DND-41 (cell line): ENCODE measurements at regions not wholly inside any gene's neighbourhood (a gene's known extent, or its start where the extent isn't known, plus 50 kb on each side); places are given as distances from the start of the nearest gene placed in this dataset.

ENCODE experiments used
- CTCF ChIP-seq: IDR thresholded peaks from 2 replicates; pipeline ENCODE4 v1.5.1; 2012; ENCODE audit warnings: borderline replicate concordance, low read length, moderate library complexity, mild to moderate bottlenecking; ENCODE audit not compliant: poor library complexity, severe bottlenecking; ENCODE audit errors: extremely low read depth
- EZH2 ChIP-seq: IDR thresholded peaks from 3 replicates; pipeline ENCODE4 v1.6.1; 2012; ENCODE audit warnings: borderline replicate concordance, low read depth, mild to moderate bottlenecking, moderate library complexity, low read length, inconsistent platforms; ENCODE audit not compliant: severe bottlenecking

GRCh38 chr4:81786063-81786763, 314.5 kb upstream of the RASGEF1B start:
- TF ChIP-seq CTCF: no peak
- TF ChIP-seq EZH2: no peak
